ENCODE measurements at regions not wholly inside any gene's neighbourhood (a gene's known extent, or its start where the extent isn't known, plus 50 kb on each side); places are given as distances from the start of the nearest gene placed in this dataset.

- no peaks in the 10 kb centered on the region for H3K79me1 ChIP-seq (ENCODE audit: insufficient read depth, low read depth, low read length, poor library complexity, severe bottlenecking)
- no peaks in the 10 kb centered on the region for H3K79me2 ChIP-seq (ENCODE audit: insufficient read depth, low read length)
- no peak overlapping the region for H2BK20ac ChIP-seq (ENCODE audit: low read depth, low read length, poor library complexity, severe bottlenecking)
- no peaks in the 10 kb centered on the region for H3K27me3 Mint-ChIP-seq (ENCODE audit: low read depth)
- no peak overlapping the region for H3K4ac ChIP-seq (ENCODE audit: low read depth, low read length)
- no peaks in the 10 kb centered on the region for H3K9me3 Mint-ChIP-seq
- H3K27me3 ChIP-seq (ENCODE audit: insufficient read depth, low read length) = no peaks in the 10 kb centered on the region
- H3K18ac ChIP-seq (ENCODE audit: insufficient read length, low read depth, low read length) = no peak overlapping the region
- H3K56ac ChIP-seq (ENCODE audit: insufficient read length, low read depth, low read length) = no peak overlapping the region
- peaks cover 10% of the 10 kb centered on the region in 2 experiments; a peak in 3 of 4 replicates for H3K4me1 Mint-ChIP-seq
- H2BK120ac ChIP-seq (ENCODE audit: low read depth, low read length, poor library complexity, severe bottlenecking) = no peak overlapping the region
- H3K4me1 ChIP-seq (ENCODE audit: insufficient read depth, low read length) = no peaks in the 10 kb centered on the region
- H4K91ac ChIP-seq (ENCODE audit: insufficient read length, low read depth, low read length) = no peak overlapping the region
- no peak overlapping the region for H2AFZ ChIP-seq (ENCODE audit: low read length)
- H3K27ac ChIP-seq (ENCODE audit: insufficient read length, low read depth, low read length) = no peak overlapping the region
- no peak overlapping the region for H2BK5ac ChIP-seq (ENCODE audit: insufficient read length, low read length)
- no peak overlapping the region for H4K5ac ChIP-seq (ENCODE audit: insufficient read length, low read depth, low read length)
- DNase-seq = no peak
- TF ChIP-seq CTCF (conservative IDR thresholded peaks at IDR 0.05) = no peak
- H4K20me1 ChIP-seq (ENCODE audit: control insufficient read depth, insufficient read depth, insufficient read length) = no peaks in the 10 kb centered on the region
- H3K14ac ChIP-seq (ENCODE audit: insufficient read depth, low read length) = no peak overlapping the region; the same call in 1 of the 2 replicates
- no peaks in the 10 kb centered on the region for H3K36me3 Mint-ChIP-seq (ENCODE audit: insufficient read depth in 1 of 3, low read depth in 3 of 3)
- H3K23ac ChIP-seq (ENCODE audit: insufficient read length, low read depth, low read length) = no peak overlapping the region
- H3K9me3 ChIP-seq (ENCODE audit: control insufficient read depth, low read depth, low read length) = no peaks in the 10 kb centered on the region
- H2BK15ac ChIP-seq (ENCODE audit: low read depth, low read length) = no peak overlapping the region
- H4K8ac ChIP-seq (replicated peaks; ENCODE audit: insufficient read length, low read depth, low read length) = no peak overlapping the region
- H2AK5ac ChIP-seq (ENCODE audit: insufficient read length, low read length) = no peak overlapping the region
- WGBS (ENCODE audit: extremely low coverage, insufficient read length, low lambda C conversion rate) = no CpG with 5 or more reads among the region's 6 CpGs
- H3T11ph ChIP-seq (ENCODE audit: low read length) = no peak overlapping the region
- H2BK12ac ChIP-seq (ENCODE audit: insufficient read length, low read depth, low read length) = no peak overlapping the region
- H3K27ac Mint-ChIP-seq = no peak overlapping the region
- H3K9ac ChIP-seq (ENCODE audit: extremely low read depth, insufficient read length, low read length) = no peak overlapping the region
- no peaks in the 10 kb centered on the region for H3K23me2 ChIP-seq (ENCODE audit: insufficient read length, low read depth, low read length, poor library complexity, severe bottlenecking)
- H3K4me3 Mint-ChIP-seq = no peak overlapping the region
- H3K4me2 ChIP-seq (ENCODE audit: insufficient read depth, insufficient read length, low read length) = no peak overlapping the region
Observed at GRCh38 chr1:108079440-108080025, 114.6 kb upstream of the VAV3 start.
